HG03565 (cell line): ENCODE measurements at regions not wholly inside any gene's neighbourhood (a gene's known extent, or its start where the extent isn't known, plus 50 kb on each side); places are given as distances from the start of the nearest gene placed in this dataset.

Source experiments
- ATAC-seq: cut with Tn5 transposase; IDR thresholded peaks from one replicate; pipeline ENCODE4 v1.9.1; 2021; ENCODE audit warnings: mild to moderate bottlenecking, moderate library complexity; ENCODE audit not compliant: unreplicated experiment

DNA sequence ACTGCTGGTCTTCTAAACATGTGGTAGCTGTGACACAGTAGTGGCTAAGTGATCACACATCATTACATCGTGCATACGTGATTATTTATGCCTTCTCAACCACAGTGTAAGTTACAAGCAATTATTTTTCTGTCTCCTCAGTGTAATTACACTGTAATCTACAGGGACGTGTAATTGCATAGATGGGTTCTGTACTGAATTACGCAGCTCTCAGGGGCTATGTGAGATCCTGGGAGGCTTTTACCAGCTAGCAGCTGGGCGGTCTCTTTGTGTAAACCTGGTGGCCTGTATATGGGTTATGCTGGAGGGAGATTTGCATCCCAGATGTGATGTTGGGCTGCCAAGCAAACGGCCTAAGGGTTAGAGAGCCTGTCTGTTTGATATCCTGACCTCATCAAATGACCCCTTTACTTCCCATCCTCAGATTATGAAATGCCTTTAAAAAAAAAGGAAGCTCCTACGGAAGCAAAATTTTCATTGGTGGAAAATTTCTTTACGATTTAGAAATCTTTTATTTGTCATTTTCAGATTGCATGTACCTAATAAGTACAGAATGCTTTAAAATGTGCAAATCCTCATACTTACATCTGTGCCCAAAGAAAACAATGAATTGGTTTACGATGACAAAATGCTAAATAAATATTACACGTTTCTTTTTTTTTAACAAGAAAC is 402.8 kb upstream of the JAG1 start:
- no peak for ATAC-seq

DNA sequence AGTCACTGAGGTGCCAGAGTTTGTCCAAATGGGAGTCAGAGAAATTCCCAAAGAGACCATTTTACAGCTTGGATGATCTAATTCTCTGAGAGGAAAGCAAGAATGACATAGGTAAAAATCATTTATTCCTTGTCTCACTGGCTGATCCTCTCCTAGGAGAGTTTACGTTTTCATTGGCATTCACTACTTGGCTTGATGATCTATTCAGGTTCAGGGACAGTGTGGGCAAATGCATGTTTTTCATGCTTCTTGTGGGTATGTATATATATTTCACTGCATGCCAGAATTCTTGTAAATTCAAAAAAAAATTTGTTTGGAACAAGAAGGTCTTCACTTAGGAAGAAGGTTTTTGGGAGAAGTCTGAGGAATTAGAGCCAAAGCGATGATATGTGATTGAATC is 403.4 kb upstream of the JAG1 start:
- ATAC-seq: no peak

DNA sequence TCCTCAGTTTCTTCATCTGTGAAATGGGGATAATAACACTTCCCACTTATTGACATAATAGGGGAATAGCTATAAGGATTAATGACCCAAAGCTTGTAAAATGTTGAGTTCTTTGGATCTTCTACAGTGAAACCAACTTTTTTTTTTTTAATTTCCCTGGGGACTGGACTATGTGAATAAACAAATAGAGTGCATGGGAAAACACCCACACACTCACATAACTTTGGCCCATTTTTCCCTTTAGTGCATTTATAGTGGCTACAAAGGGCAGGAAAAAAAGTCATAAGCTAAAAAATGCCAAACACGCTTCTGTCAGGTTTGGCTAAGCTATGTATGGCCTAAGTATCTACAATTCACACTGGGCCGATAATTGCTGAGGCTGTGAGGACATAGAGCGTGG is 406.2 kb upstream of the JAG1 start:
- ATAC-seq: no peak

DNA sequence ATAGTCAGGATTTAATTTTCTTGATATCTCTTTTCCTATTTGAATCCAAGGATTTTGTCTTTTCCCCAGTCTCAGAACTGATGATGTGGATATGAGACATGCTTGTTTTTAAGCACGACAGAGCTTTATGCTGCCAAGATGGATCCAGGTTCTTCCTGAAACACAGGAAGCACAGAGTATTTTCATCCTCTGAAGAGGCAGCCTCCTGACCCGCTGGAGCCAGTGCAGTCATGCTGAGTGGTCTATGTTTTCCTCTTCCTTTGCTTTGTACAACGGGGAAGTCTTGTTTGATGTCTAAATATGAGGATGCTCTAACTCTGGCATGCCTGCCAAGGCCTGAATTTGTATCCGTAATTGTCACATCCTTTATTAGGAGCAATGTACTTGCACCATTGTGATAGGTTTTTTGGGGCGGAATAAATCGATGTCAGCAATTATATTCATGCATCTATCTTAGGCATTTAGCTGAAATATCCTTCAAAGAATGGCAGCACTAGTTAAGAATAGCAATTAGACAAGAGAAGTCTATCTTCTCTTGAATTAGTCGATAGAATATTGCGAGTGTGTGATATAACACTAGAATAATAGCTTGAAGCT is 407.1 kb upstream of the JAG1 start:
- no peak for ATAC-seq

DNA sequence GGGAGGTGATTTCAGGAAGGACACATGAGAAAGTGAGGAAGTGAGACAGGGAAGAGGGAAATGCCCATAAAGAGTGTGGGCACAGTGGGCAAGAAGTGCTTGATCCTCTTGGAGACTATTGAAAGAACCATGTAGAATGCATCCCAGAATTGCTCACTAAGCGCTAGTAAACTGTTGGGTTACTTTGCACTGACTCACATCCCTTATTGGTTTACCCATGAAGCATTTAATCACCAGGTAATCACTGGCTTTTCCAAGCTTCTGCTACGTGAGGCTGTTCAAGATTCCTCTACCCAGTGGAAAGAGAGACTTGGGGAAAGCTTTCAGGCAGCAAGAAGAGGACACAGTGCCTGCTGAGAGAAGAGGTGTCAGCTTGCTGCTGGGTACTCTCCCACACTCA is 410.0 kb upstream of the JAG1 start:
- ATAC-seq: no peak

DNA sequence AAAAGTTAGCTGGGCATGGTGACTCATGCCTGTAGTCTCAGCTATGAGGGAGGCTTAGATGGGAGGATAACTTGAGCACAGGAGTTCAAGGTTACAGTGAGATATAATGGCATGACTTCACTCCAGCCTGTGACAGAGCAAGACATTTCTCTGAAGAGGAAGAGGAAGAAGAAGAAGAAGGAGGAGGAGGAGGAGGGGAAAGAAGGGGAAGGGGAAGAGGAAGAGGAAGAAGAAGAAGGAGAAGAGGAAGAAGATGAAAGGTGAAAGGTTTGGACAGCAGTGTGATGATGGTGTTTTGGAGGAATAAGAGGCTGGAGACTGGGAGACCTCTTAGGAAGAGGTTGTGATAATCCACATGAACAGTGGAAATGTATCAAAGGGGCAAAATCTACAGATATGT is 410.7 kb upstream of the JAG1 start:
- ATAC-seq: no peak

DNA sequence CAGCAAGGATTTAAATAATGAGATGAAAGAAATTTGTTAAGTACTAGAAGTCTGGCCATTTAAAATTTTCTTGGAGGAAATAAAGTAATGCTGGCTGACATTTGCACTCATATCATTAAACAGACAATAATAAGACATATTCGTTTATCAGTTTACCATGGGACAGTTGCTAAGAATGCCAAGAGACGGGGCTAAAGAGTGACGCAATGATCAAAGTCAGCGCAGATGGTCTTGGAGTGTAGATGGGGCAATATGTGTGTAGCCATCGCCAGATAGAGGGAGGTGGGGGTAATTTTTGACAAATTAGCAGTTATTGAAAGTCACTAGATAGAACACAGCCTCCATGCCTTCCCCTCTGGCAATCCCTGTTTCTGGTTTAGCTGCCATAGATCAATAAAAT is 413.2 kb upstream of the JAG1 start:
- ATAC-seq: no peak

DNA sequence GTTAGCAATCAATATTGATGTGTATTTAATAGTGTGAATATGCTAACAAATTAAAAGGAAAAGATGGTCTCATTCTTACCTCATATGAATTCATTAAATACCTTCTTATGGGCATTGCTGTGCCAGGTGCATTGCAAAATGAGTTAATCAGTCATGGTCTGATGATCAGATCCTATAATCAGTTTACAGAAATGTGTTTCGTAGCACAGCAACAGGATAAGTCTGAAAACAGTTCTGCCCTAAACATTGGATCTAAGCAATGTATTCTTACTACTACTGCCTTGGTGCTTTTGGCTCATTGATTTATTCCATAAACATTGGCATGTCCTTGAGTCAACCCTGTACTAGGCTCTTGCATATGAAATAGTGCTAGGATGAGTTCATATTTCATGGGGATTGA is 417.0 kb upstream of the JAG1 start:
- no peak for ATAC-seq

DNA sequence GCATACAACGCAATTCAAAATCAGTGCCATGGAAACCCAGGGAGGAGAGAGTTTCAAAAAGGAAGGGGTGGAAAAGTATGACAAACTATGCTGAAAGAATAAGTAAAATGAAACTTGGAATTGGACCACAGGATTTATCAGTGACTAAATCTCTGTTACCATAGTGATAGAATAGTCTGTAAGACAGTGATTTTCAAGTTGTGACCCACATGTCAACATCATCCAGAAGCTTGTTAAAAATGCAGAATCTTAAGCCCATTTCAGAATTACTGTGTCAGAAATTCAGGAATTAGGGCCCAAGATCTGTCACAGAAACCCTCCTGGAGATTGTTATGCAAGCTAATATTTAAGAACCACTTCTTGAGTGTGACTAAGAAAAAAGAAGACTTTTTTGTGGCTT is 417.7 kb upstream of the JAG1 start:
- no peak for ATAC-seq

DNA sequence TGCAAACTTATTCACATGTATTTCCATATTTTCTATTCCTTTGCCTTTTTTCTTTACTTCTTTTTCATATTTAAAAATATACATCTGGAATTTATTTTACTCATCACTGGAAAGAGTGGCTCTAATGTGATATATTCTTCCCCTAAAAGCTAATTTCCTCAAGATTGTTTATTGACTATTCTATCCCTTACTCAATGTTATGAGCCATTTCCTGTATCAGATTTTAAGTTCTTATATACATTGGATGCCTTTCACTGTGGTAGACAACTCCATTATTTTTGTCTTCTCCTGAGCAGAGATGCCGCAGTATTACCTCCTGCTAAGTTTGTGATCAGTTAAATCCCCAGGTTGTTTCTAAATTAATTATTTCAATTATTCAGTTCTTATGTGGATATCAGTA is 418.4 kb upstream of the JAG1 start:
- ATAC-seq: no peak

DNA sequence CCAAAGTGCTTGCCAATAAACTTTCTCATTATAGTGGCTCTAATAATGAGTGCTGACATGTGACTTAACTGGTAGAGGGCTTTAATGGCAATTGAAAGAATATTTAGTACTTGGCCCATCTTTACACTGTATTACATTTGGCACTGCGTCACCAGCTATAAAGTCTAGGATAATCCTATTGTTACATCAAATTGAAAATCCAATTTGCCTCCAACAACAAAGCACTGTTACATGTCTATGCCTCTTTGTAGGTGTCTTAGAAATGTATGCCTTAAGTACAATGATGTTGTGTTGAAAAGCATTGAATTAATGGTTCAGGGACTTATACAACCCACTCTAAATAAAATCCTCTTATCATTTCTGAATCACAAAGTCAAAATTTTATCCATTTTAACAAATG is 420.4 kb upstream of the JAG1 start:
- no peak for ATAC-seq

DNA sequence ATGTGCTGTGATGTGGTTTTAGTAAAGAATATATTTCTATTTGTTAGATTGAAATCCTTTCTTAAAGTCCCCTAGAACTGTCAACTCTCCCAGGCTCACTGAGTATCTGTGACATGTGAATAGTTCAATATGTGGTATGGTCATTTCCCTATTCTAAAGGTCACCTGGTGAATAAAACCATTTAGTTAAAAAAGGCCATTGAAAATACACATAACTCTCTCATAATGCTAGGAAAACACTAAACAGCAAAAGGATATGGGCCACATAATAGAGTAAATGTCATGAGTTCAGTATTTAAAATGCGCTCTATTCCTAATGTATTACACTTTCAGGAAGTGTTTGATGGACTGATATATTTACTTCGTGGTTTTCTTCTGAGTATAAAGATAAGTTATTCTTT is 420.9 kb upstream of the JAG1 start:
- ATAC-seq: no peak

DNA sequence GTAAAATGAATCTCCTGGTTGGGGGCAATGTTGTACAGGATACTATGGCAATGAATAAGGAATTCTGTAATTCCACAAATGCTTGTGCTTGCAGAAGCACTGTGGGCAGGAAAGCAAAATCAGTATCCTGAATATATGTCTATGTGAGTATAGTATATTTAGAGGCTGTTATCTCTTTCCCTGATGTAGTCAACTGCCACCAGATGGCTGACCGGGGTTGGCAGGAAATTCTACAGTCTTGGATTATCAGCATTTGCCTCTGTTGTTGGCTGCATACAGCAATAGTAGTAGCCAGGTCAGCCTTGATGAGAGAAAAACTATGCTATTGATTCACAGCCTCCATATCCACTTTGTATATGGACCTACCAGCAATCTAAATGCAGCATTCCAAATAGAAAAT is 425.1 kb upstream of the JAG1 start:
- ATAC-seq: no peak

DNA sequence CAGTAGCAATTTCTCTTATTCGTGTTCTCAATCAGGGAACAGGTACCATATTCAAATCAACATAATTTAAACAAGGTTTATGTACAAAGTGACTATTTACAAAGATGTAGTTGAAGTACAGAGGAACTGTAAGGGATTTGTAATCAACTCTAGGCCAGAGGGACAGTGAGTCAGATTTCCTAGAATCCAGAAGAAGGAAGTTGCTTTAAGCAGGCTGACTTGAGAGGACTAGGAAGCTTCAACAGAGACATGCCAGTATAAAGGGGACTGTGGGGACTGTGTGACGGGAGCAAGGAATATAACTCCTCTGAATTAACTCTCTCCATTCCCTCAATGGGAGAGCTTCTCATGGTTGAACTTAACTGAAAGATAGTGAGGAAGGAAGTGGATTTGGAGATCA is 427.4 kb upstream of the JAG1 start:
- ATAC-seq: no peak

DNA sequence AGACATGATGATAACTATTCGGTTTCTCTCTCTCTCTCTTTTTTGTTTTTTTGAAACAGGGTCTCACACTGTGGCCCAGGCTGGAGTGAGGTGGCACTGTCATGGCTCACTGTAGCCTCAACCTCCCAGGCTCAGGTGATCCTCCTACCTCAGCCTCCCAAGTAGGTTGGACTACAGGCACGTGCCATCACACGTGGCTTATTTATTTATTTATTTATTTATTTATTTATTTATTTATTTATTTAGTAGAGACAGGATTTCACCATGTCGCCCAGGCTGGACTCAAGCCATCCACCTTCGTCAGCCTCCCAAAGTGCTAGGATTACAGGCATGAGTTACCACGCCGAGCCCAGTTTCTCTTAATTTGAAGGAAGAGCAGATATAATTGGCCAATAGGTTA is 427.9 kb upstream of the JAG1 start:
- ATAC-seq: no peak

DNA sequence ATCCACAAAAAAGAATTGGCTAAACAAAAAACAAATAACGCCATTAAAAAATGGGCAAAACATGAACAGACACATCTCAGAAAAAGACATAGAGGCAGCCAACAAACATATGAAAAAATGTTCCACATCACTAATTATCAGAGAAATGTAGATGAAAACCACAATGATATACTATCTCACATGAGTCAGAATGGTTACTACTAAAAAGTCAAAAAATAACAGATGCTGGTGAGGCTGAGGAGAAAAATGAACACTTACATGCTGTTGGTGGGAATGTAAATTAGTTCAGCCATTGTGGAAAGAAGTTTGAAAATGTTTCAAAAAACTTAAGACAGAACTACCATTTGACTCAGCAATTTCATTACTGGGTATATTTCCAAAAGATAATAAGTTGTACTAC is 430.1 kb upstream of the JAG1 start:
- no peak for ATAC-seq

DNA sequence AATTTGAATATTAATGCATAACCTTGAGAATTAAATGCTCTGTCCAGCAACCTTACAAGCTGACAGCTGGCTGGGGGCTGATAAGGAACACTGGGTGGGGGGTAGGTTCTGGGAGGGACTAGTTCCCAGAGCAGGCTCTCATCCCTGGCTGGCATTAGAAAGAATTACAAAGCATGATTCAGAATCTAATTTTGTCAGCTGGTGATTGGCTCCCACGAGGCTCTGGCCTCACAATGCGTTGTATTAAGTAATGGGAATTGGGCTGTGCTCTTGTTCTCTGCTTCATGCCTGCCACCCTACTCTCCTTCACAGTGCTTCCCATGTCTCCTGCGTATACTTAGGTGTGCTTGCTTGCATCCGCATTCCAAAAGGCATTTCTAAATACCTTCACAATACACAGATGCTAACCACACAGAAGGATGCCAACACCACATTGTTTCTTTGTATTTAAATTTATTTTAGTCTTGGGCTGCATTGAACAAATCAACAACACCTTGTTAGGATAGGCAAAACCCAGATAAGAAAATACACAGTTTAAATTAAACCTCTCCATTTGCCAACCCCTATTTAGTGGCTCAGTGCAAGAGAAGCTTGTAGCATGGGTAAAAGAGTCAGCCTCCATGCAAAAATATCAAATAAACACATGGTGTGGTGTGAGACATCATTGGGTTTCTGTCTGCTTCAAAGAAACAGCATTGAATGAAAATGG is 434.5 kb upstream of the JAG1 start:
- ATAC-seq: no peak

DNA sequence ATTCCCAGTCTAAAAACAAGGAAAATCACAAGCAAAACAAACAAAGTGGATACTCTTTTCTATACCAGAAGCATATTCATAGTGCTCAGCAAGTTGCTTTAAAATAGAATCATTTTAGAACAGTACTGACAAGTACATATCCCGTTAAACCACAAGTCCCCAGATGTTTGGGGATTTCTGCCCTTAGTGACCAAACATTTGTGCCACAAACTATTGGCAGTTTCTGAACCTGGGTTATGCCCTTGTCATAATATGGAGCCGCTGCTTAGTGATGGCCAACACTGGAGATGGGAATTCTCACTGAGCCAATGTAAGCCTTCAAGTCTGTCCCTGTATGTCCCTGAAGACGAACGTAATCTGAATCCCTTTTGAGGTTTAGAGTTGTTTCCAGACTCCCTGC is 436.7 kb upstream of the JAG1 start:
- ATAC-seq: no peak

DNA sequence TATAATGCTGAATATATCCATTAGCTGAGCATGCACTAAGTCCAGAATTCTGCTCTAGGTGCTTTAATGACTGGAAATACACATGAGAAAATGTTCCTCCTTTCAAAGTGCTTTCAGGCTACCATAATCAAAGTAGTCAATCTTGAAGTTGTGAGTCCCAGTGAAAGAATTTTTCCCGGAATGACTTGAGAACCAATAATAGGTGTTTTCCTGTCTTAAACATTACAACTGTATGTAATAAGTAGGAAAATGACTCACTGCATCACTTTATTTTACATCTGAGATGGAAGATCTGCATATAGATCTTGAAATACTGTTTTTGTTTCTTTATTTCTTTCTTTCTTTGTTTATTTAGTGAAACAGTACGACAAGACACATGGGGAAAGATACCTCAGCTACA is 437.4 kb upstream of the JAG1 start:
- ATAC-seq: no peak

DNA sequence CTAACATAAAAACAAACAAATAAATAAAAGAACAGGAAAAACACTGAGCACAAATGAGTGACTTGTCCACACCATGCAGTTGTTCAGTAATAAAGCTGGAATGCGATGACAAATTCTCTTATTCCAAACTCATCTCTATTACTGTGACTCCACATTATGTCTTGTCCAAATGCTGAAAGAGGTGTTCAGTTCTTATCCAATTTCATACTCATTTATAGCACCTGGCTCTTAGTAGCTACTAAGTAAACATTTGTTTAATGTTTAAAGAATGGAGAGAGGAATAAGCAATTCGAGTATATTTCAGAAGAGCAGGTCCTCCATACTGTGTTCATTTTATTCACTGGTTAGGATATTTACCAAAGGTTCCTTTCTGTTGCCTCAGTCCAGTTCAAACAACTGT is 439.0 kb upstream of the JAG1 start:
- no peak for ATAC-seq

DNA sequence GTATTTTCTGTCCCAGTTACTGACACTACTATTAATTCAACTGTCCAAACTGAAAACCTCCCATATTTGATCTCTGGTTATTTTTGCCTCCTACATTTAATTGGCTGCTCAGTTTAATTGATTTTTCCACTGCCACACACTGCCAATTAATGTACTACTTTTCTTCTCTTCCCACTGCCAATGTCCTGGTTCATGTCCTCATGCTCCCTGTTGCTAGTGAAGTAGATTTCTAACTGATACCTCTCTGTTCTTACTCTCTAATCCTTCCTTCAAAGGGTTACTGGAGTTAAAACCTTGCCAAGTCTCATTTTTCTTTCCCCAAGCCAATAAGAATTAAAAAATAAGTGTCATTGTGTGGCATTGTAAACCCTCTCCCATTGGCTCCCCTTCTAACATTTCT is 440.6 kb upstream of the JAG1 start:
- no peak for ATAC-seq

DNA sequence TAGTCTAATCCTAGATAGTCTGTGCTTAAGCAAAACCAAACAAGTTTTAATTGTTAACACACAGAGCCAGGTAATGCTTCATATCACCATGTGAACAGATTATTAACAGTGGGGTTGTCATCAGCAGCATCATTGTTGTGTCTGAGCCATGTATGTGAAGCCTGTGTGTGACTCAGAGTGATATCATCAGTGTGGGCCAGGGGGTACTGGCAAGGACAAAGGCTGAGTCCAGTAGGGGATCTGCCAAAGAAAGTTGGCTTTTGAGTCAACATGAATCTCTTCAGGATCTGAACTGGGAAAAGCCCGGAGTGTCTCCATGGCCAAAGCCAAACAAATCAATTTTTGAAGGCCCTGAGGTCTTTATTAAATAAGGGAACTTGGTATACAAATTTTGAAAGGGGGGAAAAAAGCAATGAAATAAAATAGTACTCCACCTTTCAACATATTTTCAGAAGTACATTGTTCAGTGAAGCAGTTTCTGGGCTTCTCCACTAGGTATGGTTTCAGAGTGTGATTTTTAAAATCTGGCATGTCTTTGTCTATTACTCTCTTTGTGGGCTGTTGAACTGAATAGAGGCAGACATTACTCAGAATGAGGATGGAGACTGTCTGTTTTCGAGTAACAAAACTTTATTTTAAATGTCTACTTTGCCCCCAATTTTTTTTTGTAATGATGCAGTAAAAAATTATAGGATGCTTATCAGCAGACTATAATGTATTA is 444.2 kb upstream of the JAG1 start:
- ATAC-seq: no peak
